Mononuclear cell (primary cell): ENCODE measurements at regions not wholly inside any gene's neighbourhood (a gene's known extent, or its start where the extent isn't known, plus 50 kb on each side); places are given as distances from the start of the nearest gene placed in this dataset.

ENCODE experiments used
- H3K27me3 ChIP-seq: 2 replicates; pipeline ENCODE4 v1.6.0; 2011; ENCODE audit warnings: low read length, control low read depth; ENCODE audit not compliant: insufficient read depth
- H3K4me1 ChIP-seq: 2 replicates; pipeline ENCODE4 v1.5.1; 2011; ENCODE audit warnings: mild to moderate bottlenecking, low read length, control low read depth; ENCODE audit not compliant: insufficient read depth
- H3K4me3 ChIP-seq: 2 replicates; pipeline ENCODE4 v1.5.1; 2011; ENCODE audit warnings: mild to moderate bottlenecking, low read length, moderate library complexity
- H3K9me3 ChIP-seq: 2 replicates; pipeline ENCODE4 v1.5.1; 2011; ENCODE audit warnings: low read depth, mild to moderate bottlenecking, control low read depth, low read length

DNA sequence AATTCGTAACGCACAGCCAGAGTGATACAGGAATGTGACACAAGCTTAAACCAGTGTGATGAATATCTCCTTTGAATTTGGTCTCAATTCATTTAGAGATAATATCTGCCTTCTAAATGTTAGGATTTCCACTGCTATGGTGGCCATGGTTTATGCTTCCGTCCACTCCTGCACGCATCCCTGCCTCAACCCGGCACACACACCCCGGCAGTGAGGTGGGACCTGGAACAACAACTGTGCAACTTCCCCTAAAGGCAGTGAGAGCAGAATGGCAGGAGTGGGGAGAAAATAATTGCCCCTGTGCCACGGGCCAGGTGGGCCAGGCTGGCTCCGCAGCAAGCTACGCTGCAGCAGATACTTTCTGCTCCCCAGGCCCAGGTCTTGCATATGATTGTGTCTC lies 72.6 kb upstream of the CPEB4 start:
- no peaks in the 10 kb centered on the region for H3K9me3 ChIP-seq
- peaks cover 9% of the 10 kb centered on the region for H3K4me1 ChIP-seq
- H3K27me3 ChIP-seq, result no peaks in the 10 kb centered on the region
- no peak overlapping the region for H3K4me3 ChIP-seq

DNA sequence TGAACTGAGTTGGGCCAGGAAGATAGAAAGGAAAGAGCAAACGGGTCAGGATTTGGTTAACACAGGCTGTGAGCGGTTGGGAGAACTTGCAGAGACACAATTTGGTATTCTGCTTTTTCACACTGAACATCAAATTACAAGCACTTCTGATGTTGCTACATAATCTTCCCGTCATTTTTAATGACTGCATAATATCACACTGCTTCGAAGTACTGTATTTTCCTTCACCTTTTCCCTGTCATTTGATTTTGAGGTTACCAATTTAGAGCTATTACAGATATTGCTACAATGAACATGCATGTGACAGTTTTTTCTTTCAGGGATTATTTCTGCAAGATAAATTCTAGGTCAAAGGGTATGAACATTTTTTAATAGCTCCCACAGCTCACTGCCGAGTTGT lies 71.4 kb upstream of the CPEB4 start:
- no peaks in the 10 kb centered on the region for H3K9me3 ChIP-seq
- no peaks in the 10 kb centered on the region for H3K27me3 ChIP-seq
- peaks cover 21% of the 10 kb centered on the region for H3K4me1 ChIP-seq
- no peak overlapping the region for H3K4me3 ChIP-seq

- H3K4me1 ChIP-seq, result peaks cover 27% of the 10 kb centered on the region
- no peaks in the 10 kb centered on the region for H3K9me3 ChIP-seq
- H3K27me3 ChIP-seq, result no peaks in the 10 kb centered on the region
- no peak overlapping the region for H3K4me3 ChIP-seq
These were observed 70.6 kb upstream of the CPEB4 start for GRCh38 chr5:173817561-173817960.

DNA sequence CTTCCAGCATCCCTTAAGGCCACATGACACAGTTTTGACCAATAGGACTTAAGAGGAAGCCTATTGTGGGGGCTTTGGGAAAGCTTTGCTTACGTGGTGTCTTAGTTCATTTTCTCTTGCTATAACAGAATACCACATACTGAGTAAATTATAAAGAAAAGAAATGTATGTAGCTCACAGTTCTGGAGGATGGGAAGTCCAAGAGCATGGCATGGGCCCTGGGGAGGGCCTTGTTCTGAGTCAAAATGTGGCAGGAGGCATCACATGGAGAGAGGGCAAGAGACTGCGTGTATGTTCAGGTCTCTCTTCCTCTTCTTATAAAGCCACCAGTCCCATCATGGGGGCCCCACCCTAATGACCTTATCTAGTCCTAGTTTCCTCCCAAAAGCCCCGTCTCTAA lies 68.6 kb upstream of the CPEB4 start:
- Histone ChIP-seq H3K27me3 (no peaks in the 10 kb centered on the region), H3K4me3 (no peak overlapping the region), H3K9me3 (no peaks in the 10 kb centered on the region), H3K4me1 (peaks cover 43% of the 10 kb centered on the region)

- Histone ChIP-seq H3K9me3 (no peaks in the 10 kb centered on the region), H3K27me3 (no peaks in the 10 kb centered on the region), H3K4me1 (peaks cover 50% of the 10 kb centered on the region), H3K4me3 (no peak overlapping the region)
These were observed 64.9 kb upstream of the CPEB4 start for GRCh38 chr5:173823274-173823644.

DNA sequence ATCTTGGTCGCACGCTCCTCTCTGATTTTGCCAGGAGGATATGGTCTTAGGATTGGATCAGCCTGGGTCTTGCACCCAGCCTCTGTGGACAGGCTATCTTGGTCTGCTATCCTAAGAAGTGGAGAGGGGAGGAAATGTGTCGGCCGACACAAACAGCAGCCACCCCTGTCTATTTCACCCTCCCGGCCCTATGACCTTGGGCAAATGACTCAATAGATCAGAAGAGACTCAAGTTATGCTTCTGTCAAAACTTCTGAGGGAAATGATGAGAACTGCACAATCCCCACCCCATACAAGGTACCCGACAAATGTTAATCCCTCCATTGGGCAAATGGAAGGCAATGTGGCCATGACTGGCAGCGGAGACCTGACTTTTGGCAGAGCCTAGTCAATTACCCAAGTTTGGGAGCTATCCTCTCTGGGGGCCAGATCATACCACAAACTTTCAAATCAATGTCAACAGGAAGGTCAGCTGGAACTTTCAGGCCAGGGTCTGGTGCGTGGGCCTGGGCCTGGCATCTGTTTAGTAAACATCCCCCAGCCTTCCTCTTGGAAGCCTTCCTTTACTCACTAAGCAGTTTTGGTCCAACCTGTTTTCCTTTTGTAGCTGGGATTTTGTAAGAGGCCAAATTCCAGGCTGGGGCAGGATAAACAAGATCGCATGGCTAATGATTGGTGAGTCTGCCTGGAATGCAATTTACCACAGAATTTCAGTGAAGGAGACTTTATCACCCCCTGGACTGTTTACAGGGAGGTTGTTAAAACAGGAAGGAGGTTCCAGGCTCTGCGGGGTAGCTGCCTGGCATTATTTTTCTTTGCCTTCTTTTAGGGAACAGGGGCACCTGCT lies 64.2 kb upstream of the CPEB4 start:
- Histone ChIP-seq H3K9me3 (no peaks in the 10 kb centered on the region), H3K4me3 (no peak overlapping the region), H3K4me1 (peaks cover 50% of the 10 kb centered on the region), H3K27me3 (no peaks in the 10 kb centered on the region)

DNA sequence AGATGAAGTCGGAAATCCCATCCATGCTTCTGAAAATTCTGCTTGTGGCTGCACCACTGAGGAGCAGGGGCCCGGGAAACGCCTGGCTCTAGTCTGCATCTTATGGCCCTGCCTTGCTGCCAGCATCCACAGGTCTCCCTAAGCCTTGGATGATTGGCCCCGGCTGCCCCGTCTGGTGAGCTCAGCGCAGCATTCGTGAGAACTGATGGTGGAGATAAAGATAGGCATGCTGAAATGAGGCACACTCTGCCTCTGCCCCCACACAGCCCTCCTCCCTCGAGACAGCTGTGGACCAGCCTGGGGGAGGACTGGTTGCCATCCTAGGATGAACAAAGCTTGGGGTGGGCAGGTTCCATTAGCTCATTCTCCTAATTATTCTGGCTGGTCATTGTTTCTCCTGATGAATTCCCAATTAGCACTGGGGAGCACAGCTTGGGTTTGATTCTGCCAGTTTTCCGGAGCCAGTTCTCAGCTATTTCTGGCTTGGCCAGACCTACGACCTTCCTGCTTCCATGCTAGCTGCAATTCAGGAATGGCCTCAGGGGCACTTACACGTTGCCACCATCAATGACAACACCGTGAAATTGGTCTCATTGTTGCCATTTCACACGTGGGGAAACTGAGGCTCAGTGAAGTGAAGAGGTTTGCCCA lies 62.8 kb upstream of the CPEB4 start:
- H3K4me1 ChIP-seq, result peaks cover 53% of the 10 kb centered on the region
- H3K4me3 ChIP-seq, result no peak overlapping the region
- H3K27me3 ChIP-seq, result no peaks in the 10 kb centered on the region
- no peaks in the 10 kb centered on the region for H3K9me3 ChIP-seq

DNA sequence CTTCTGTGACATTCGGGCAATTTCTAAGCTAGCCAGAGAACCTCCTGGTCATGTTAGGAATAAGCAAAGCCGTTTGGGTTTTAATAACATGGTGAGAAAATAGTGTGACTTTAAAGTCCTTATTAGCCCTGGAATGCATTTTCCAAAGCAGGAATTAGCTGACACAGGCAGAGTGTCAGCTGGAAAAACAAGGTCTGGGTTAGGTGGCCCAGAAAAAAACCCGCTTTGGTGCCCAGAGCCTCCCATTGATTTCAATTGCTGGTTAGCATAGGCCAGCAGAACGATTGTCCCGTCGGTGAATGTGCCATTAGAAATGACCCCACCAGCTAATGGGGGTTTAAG lies 62.1 kb upstream of the CPEB4 start:
- Histone ChIP-seq H3K4me1 (peaks cover 54% of the 10 kb centered on the region), H3K4me3 (no peak overlapping the region), H3K27me3 (no peaks in the 10 kb centered on the region), H3K9me3 (no peaks in the 10 kb centered on the region)

GRCh38 chr5:173826428-173827350 lies 61.5 kb upstream of the CPEB4 start:
- H3K4me3 ChIP-seq, result no peak overlapping the region
- H3K27me3 ChIP-seq, result no peaks in the 10 kb centered on the region
- no peaks in the 10 kb centered on the region for H3K9me3 ChIP-seq
- peaks cover 53% of the 10 kb centered on the region for H3K4me1 ChIP-seq

DNA sequence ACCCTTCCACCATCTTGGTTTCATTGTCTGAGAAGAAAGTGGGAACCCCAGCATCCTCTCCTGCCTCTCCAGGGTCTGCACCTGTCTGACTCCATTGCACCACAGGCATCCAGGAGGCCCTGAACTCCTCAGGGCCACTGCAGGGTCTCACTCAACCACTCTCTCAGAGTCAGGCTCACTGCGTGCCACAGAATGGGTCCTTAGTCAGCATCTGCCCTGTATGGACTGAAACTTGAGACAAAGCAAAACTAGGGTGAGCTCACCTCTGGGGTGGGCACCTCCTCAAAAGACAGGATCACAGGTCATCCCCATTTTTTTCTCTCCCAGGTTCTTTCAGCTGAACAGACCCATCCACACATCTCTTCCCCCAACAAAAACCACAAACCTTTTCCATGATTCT lies 59.2 kb upstream of the CPEB4 start:
- Histone ChIP-seq H3K9me3 (no peaks in the 10 kb centered on the region), H3K4me1 (peaks cover 58% of the 10 kb centered on the region), H3K27me3 (no peaks in the 10 kb centered on the region), H3K4me3 (no peak overlapping the region)

DNA sequence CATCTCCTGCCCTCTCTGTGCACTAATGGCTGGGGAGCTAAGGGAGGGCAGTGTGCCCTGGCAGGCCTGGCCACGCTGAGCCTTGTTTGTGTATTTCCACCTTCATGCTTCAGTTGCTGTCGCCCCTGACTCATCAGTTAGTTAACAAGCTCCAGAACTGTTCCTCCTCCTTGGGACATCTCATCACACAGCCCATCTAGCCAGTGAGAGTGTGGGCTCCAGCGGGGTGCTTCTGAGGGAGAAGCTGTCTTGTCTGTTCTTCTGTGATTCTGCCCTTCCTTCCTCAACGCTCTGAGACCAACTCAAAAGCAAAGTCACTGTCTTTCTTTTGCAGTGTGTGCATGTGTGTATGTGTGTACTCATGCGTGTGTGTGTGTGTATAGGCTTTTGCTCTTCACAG lies 58.3 kb upstream of the CPEB4 start:
- peaks cover 58% of the 10 kb centered on the region for H3K4me1 ChIP-seq
- H3K9me3 ChIP-seq, result no peaks in the 10 kb centered on the region
- H3K27me3 ChIP-seq, result no peaks in the 10 kb centered on the region
- H3K4me3 ChIP-seq, result no peak overlapping the region

DNA sequence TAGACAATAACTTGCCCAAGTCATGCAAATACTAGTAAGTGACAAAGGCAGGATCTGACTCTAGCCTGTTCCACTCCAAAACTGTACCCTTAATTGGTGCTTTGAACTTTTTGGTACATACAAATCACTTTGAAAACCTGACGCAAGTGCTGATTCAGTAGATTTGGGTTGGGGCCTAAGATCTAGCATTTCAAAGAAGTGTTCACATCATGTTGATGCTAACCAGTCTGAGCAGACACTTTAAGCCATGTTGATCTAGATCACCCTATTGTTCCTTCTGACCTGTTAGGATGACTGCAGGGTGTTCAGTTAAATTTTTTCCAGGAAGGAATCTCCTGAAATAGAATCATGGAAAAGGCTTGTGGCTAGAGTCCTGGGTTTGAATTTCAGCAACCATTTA lies 57.7 kb upstream of the CPEB4 start:
- H3K4me1 ChIP-seq, result peaks cover 60% of the 10 kb centered on the region
- no peak overlapping the region for H3K4me3 ChIP-seq
- H3K9me3 ChIP-seq, result no peaks in the 10 kb centered on the region
- H3K27me3 ChIP-seq, result no peaks in the 10 kb centered on the region

DNA sequence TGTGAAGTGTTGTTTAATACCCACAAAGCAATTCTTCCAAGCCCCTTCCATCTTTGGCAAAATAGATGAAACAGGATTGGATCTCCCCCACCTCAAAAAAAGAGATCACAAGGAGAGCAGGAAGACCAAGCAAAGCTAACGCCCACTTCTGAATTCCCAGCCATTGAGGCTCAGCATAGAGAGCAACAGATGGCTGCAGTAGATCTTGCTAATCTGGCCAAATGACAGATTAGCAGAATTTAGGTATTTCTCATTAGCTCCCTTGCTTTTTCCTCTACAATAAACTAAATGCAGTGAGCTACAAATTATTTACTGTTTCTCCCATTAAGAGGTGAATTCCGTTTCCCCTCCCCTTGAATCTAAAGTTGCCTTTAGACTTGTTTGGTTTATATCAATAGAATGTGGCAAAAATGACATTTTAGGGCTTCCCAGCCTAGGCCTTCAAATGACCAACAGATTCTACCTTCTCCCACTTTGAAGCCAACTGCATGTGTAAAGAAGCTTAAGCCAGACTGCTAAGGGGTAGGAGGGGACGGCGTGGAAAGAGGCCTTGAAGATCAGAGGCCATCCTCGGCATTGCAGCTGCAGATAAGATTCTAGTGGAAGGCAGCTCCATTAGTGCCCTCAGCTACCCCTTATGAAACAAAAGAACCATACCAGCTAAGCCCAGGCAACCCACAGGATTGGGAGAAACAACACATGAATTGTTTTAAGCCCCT lies 56.8 kb upstream of the CPEB4 start:
- Histone ChIP-seq H3K4me3 (no peak overlapping the region), H3K4me1 (peaks cover 70% of the 10 kb centered on the region), H3K27me3 (no peaks in the 10 kb centered on the region), H3K9me3 (no peaks in the 10 kb centered on the region)

DNA sequence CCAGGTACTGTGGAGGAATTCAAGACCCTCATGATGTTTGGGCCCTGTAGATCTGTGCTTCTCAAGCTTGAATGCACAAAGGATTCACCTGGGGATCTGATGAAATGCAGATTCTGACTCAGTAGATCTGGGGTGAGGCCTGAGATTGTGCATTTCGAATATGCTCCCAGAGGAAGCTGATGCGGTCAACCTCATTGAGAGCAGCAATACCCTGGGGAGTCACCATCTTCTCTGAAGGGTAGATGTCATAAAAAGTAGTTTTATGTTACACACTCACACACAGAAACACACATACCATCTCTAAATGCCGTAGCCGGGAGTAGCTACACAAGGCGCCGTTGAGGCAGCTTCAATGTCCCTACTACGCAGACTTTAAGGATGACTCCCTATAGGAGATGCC lies 55.8 kb upstream of the CPEB4 start:
- no peaks in the 10 kb centered on the region for H3K27me3 ChIP-seq
- no peaks in the 10 kb centered on the region for H3K9me3 ChIP-seq
- no peak overlapping the region for H3K4me3 ChIP-seq
- H3K4me1 ChIP-seq, result peaks cover 72% of the 10 kb centered on the region
